Prostate gland (tissue), 2 donors: ENCODE measurements at regions not wholly inside any gene's neighbourhood (a gene's known extent, or its start where the extent isn't known, plus 50 kb on each side); places are given as distances from the start of the nearest gene placed in this dataset.

ENCODE experiments used
- DNase-seq: peaks from one replicate; pipeline ENCODE4 v3.0.0-alpha.2; 2019; ENCODE audit warnings: low spot score
- H3K27ac ChIP-seq, 2 donors: fragments of 200-600 bp; sonication (generic); 2 replicates each; pipeline ENCODE4 v1.5.1; 2017 to 2019
- H3K27me3 ChIP-seq: fragments of 200-600 bp; sonication (generic); replicated peaks from 2 replicates; pipeline ENCODE4 v1.5.1; 2019; ENCODE audit not compliant: insufficient read depth
- H3K36me3 ChIP-seq, 2 donors: fragments of 200-600 bp; sonication (generic); 1 replicate in 1 of 2; 2 replicates in 1 of 2; pipeline versions ENCODE4 v1.5.1 to v1.8.1; 2017 to 2019
- H3K4me1 ChIP-seq: fragments of 200-600 bp; sonication (generic); replicated peaks from 2 replicates; pipeline ENCODE4 v1.5.1; 2019
- H3K4me3 ChIP-seq, 2 donors: fragments of 200-600 bp; sonication (generic); 2 replicates each; pipeline ENCODE4 v1.5.1; 2017 to 2019
- H3K9me3 ChIP-seq: fragments of 200-600 bp; sonication (generic); 2 replicates; pipeline ENCODE4 v1.5.1; 2017
- POLR2A ChIP-seq: fragments of 450-650 bp; IDR thresholded peaks from one replicate; pipeline ENCODE4 v1.6.1; 2016; ENCODE audit warnings: antibody characterized with exemption, mild to moderate bottlenecking
- POLR2AphosphoS5 ChIP-seq: sonication (generic); formaldehyde crosslinking; IDR thresholded peaks from one replicate; pipeline ENCODE4 v1.6.1; 2017; ENCODE audit warnings: antibody characterized with exemption
- WGBS: methylation state at CpG from one replicate; pipeline ENCODE4 v1.1.5; 2018; 5-methylcytosine and 5-hydroxymethylcytosine counted together
- intact Hi-C: fragments of 100-400 bp; cut with DNase I; formaldehyde crosslinking; loops from one replicate; pipeline ENCODE4 v1.14.2; 2022
- TF ChIP-seq, protein P1 (sequence below), 4 experiments: fragments of 200-600 bp in 2 of 4; fragments of 450-650 bp in 2 of 4; sonication (generic) in 2 of 4; IDR thresholded peaks; 1 replicate in 3 of 4; 2 replicates in 1 of 4; pipeline ENCODE4 v1.5.1; 2016 to 2019; ENCODE audit warnings: antibody characterized with exemption in 4 of 4, mild to moderate bottlenecking in 2 of 4, moderate library complexity in 2 of 4

DNA sequence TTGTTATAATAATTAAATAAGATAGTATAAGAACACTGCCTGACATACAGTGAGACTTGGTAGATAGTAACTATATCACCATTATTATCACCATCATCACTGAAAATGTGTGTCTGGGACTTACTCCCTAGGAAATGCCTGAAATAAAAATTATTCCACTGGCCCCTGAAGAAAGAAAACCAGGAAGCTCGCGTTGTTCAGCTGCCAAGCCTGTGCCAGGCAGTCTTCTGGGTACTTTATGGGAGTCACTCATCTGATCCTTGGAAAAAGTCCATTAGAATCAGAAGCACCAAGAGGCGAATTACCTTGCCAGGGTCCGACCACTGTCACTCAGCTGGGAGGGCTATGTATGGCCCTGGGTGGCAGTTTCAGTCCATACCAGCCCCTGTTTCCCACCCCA is 220.3 kb upstream of the TPM1 start:
- intact Hi-C loops: no loop called here
- Histone ChIP-seq H3K9me3 (no peaks in the 10 kb centered on the region), H3K27ac (no peak overlapping the region), H3K4me1 (no peaks in the 10 kb centered on the region), H3K4me3 (no peak overlapping the region), H3K36me3 (no peaks in the 10 kb centered on the region), H3K27me3 (no peaks in the 10 kb centered on the region)
- WGBS: 81% methylated on average over 4 of the region's 4 CpGs
- no peak for TF ChIP-seq POLR2AphosphoS5
- TF ChIP-seq, protein P1, sequence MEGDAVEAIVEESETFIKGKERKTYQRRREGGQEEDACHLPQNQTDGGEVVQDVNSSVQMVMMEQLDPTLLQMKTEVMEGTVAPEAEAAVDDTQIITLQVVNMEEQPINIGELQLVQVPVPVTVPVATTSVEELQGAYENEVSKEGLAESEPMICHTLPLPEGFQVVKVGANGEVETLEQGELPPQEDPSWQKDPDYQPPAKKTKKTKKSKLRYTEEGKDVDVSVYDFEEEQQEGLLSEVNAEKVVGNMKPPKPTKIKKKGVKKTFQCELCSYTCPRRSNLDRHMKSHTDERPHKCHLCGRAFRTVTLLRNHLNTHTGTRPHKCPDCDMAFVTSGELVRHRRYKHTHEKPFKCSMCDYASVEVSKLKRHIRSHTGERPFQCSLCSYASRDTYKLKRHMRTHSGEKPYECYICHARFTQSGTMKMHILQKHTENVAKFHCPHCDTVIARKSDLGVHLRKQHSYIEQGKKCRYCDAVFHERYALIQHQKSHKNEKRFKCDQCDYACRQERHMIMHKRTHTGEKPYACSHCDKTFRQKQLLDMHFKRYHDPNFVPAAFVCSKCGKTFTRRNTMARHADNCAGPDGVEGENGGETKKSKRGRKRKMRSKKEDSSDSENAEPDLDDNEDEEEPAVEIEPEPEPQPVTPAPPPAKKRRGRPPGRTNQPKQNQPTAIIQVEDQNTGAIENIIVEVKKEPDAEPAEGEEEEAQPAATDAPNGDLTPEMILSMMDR (IDR thresholded peaks at IDR 0.05): no peak
- no peak for TF ChIP-seq POLR2A
- no peak for DNase-seq

GRCh38 chr15:62823561-62823960 is 219.0 kb upstream of the TPM1 start:
- intact Hi-C loops: no loop called here
- WGBS: 95% methylated on average over 8 of the region's 8 CpGs
- DNase-seq: no peak

DNA sequence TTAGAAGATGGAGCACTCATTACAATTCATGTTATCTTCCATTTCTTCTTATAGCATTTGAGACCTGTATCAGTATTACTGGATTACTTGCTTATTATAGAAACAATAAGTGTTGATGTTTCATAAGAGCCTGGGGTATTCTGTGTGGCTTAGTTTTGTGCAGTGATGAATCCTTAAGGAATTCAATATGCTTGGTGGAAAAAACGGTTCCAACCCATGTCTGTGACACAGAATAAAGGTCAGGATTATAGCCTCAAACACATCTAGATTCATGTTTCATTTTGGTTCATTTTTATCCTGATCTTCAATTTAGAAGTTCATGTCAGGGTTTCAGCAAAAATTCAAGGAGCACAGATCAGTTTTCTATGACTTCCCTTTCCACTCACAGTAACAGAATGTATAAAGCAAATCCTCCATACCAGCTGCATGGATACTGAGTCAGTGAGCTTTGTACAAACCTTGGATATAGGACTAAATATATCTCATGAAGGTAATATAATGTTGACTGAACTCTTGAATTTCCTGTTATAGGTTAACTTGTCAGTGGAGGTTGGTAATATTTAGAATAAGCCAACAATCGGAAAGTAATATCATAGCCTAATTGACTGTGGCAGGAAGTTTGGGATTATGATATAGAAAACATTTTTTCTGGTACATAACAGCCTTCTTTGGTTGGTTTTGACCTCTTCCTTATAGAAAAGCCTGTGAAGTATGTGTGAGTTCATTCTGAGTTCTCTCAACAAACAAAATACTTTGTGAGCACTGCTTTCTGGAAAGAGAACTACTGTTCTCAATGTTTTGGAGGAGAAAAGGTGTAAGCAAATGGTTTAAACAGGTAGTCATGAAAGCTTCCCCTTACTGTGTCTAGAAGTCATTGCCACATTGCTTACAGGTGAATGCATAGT is 218.2 kb upstream of the TPM1 start:
- no peaks in the 10 kb centered on the region for H3K27me3 ChIP-seq
- no peak overlapping the region for H3K4me3 ChIP-seq
- 83% methylated on average over 2 of the region's 2 CpGs for WGBS
- intact Hi-C loops: no loop called here
- no peaks in the 10 kb centered on the region for H3K9me3 ChIP-seq
- no peak overlapping the region for H3K27ac ChIP-seq
- DNase-seq: no peak
- TF ChIP-seq, protein P1 (IDR thresholded peaks at IDR 0.05): no peak
- TF ChIP-seq POLR2AphosphoS5 (no peak), POLR2A (no peak)
- H3K4me1 ChIP-seq: no peaks in the 10 kb centered on the region
- no peaks in the 10 kb centered on the region for H3K36me3 ChIP-seq

More at GRCh38 chr15:62823561-62823960, 219.0 kb upstream of the TPM1 start:
- Histone ChIP-seq H3K9me3 (no peaks in the 10 kb centered on the region), H3K27ac (no peak overlapping the region), H3K4me3 (no peak overlapping the region), H3K36me3 (no peaks in the 10 kb centered on the region), H3K27me3 (no peaks in the 10 kb centered on the region), H3K4me1 (no peaks in the 10 kb centered on the region)
- TF ChIP-seq, protein P1 (IDR thresholded peaks at IDR 0.05): no peak
- TF ChIP-seq POLR2AphosphoS5 (no peak), POLR2A (no peak)

GRCh38 chr15:62825191-62825590 is 217.4 kb upstream of the TPM1 start:
- intact Hi-C loops: no loop called here
- TF ChIP-seq, protein P1 (IDR thresholded peaks at IDR 0.05): no peak
- TF ChIP-seq POLR2A (no peak), POLR2AphosphoS5 (no peak)
- Histone ChIP-seq H3K36me3 (no peaks in the 10 kb centered on the region), H3K9me3 (no peaks in the 10 kb centered on the region), H3K4me3 (no peak overlapping the region), H3K27ac (no peak overlapping the region), H3K27me3 (no peaks in the 10 kb centered on the region), H3K4me1 (no peaks in the 10 kb centered on the region)
- no peak for DNase-seq
- 60% methylated on average over 4 of the region's 4 CpGs for WGBS

DNA sequence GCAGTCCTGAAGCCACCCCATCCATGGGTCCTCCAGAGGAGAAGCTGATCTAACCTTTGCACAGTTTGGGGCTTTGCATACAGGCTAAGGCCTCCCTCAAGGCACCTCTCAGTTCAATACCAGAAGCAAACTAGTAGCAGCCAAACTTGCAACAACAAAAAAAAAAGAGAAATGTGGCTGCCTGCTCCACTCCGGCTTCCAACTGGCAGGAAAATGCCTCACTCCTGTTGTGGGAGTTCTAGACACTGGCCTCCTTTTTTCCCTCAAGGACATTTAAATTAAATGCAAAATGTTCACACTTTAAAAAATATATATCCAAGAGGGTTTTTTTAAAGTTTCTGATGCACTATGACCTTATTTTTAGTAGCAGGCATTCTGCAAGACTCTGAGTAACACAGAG is 216.0 kb upstream of the TPM1 start:
- TF ChIP-seq, protein P1 (IDR thresholded peaks at IDR 0.05): no peak
- TF ChIP-seq POLR2AphosphoS5 (no peak), POLR2A (no peak)
- H3K36me3 ChIP-seq: no peaks in the 10 kb centered on the region
- no peak for DNase-seq
- H3K9me3 ChIP-seq: no peaks in the 10 kb centered on the region
- H3K27ac ChIP-seq: no peak overlapping the region
- no peaks in the 10 kb centered on the region for H3K27me3 ChIP-seq
- no peaks in the 10 kb centered on the region for H3K4me1 ChIP-seq
- no peak overlapping the region for H3K4me3 ChIP-seq
- intact Hi-C loops: no loop called here
- WGBS: 88% methylated on average over 1 of the region's 1 CpG
